HepG2 (cell line): ENCODE measurements at regions not wholly inside any gene's neighbourhood (a gene's known extent, or its start where the extent isn't known, plus 50 kb on each side); places are given as distances from the start of the nearest gene placed in this dataset.
"Not testable (repeated sequence)": the region's sequence is repeated elsewhere in the genome, so short reads cannot be mapped to it uniquely, and the experiment has no call there.

ENCODE experiments used
- ARNT ChIP-seq: fragments of 450-650 bp; IDR thresholded peaks from 2 replicates; pipeline ENCODE4 v1.6.1; 2017
- CREB1 ChIP-seq, 2 experiments: fragments of 450-650 bp in 1 of 2; IDR thresholded peaks; 2 replicates each; pipeline ENCODE4 v1.6.1; 2016 to 2017; ENCODE audit warnings: control low read depth in 1 of 2, mild to moderate bottlenecking in 1 of 2, missing compliant biosample characterization in 1 of 2, missing genetic modification characterization in 1 of 2
- MTA3 ChIP-seq: sonication (generic); formaldehyde crosslinking; IDR thresholded peaks from 2 replicates; pipeline ENCODE4 v1.4.0; 2020; ENCODE audit warnings: missing genetic modification reagents
- NCOR1 ChIP-seq: fragments of 200-600 bp; sonication (generic); IDR thresholded peaks from 2 replicates; pipeline ENCODE4 v1.7.0; 2017; ENCODE audit warnings: antibody characterized with exemption, low read length, borderline replicate concordance
- NFIC ChIP-seq: IDR thresholded peaks from 2 replicates; pipeline ENCODE4 v1.6.1; 2012; ENCODE audit warnings: mild to moderate bottlenecking, low read length, inconsistent platforms
- SP2 ChIP-seq: sonication (generic); formaldehyde crosslinking; IDR thresholded peaks from 2 replicates; pipeline ENCODE4 v1.5.1; 2020; ENCODE audit warnings: mild to moderate bottlenecking, missing genetic modification reagents
- ZNF253 ChIP-seq: sonication (generic); formaldehyde crosslinking; IDR thresholded peaks from 2 replicates; pipeline ENCODE4 v1.8.0; 2022; ENCODE audit warnings: mild to moderate bottlenecking, missing genetic modification reagents, borderline replicate concordance
- ZNF282 ChIP-seq: fragments of 450-650 bp; IDR thresholded peaks from 2 replicates; pipeline ENCODE4 v1.6.1; 2018; ENCODE audit not compliant: partially characterized antibody
- TF ChIP-seq, protein P1 (sequence below): sonication (generic); formaldehyde crosslinking; IDR thresholded peaks from 2 replicates; pipeline ENCODE4 v1.5.0; 2020; ENCODE audit warnings: missing genetic modification reagents
- TF ChIP-seq, protein P2 (sequence below): sonication (generic); formaldehyde crosslinking; IDR thresholded peaks from 2 replicates; pipeline ENCODE4 v1.8.0; 2022; ENCODE audit warnings: missing genetic modification reagents, mild to moderate bottlenecking, moderate library complexity, borderline replicate concordance

DNA sequence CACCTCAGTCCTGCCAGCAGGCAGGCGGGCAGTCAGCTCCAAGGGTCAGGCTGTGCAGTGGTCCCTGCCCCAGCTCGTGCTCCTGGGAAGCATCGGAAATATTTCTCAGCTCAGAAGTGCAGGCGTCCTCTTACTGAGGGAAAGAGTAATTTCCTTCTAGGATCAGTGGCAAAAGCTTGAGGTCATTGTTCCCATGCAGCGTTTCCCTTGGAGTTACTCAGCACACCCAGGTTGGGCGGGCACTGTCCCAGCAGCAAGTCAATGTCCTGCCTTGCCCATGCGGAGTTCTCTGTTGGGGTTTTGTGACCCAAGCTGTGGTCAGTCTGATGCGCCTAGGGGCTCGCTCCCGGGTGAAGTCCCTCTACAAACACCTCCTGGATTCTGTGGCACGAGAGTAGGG is 69.4 kb upstream of the CRYM start:
- not testable (repeated sequence) for TF ChIP-seq NFIC; ZNF253 (CRISPR knock-in tag); ZNF282; SP2 (CRISPR knock-in tag); CREB1 (IDR thresholded peaks at IDR 0.05); CREB1 (CRISPR knock-in tag; IDR thresholded peaks at IDR 0.05); NCOR1; MTA3 (CRISPR knock-in tag); ARNT
- TF ChIP-seq, protein P1, sequence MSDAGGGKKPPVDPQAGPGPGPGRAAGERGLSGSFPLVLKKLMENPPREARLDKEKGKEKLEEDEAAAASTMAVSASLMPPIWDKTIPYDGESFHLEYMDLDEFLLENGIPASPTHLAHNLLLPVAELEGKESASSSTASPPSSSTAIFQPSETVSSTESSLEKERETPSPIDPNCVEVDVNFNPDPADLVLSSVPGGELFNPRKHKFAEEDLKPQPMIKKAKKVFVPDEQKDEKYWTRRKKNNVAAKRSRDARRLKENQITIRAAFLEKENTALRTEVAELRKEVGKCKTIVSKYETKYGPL (CRISPR knock-in tag): not testable (repeated sequence)
- TF ChIP-seq, protein P2, sequence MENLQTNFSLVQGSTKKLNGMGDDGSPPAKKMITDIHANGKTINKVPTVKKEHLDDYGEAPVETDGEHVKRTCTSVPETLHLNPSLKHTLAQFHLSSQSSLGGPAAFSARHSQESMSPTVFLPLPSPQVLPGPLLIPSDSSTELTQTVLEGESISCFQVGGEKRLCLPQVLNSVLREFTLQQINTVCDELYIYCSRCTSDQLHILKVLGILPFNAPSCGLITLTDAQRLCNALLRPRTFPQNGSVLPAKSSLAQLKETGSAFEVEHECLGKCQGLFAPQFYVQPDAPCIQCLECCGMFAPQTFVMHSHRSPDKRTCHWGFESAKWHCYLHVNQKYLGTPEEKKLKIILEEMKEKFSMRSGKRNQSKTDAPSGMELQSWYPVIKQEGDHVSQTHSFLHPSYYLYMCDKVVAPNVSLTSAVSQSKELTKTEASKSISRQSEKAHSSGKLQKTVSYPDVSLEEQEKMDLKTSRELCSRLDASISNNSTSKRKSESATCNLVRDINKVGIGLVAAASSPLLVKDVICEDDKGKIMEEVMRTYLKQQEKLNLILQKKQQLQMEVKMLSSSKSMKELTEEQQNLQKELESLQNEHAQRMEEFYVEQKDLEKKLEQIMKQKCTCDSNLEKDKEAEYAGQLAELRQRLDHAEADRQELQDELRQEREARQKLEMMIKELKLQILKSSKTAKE (CRISPR knock-in tag): not testable (repeated sequence)
